GM19238 (cell line): ENCODE measurements at regions not wholly inside any gene's neighbourhood (a gene's known extent, or its start where the extent isn't known, plus 50 kb on each side); places are given as distances from the start of the nearest gene placed in this dataset.
"Not testable (repeated sequence)": the region's sequence is repeated elsewhere in the genome, so short reads cannot be mapped to it uniquely, and the experiment has no call there.

Experiments used
- DNase-seq: peaks from one replicate; pipeline ENCODE4 v3.0.0; 2011; ENCODE audit warnings: low spot score; ENCODE audit not compliant: insufficient read length

DNA sequence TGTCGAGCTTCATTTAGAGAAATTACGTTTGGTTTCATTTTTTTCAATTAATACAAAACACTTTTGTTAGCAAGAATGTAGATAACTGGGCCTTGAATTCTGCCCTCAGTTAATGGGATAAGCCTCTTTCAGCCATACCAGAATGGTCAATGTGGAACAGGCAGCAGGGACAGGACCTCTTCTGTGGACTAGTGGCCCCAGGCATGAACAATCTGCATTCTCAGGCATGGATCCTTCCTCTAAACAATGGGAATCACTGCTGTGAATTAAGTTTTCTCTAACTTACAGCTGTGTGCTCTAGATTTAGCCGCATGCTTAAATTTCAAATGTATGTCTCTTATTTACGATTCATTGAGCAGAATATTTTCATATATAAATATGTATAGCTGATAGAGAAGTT is 237.7 kb upstream of the PRKCQ start:
- DNase-seq = no peak

DNA sequence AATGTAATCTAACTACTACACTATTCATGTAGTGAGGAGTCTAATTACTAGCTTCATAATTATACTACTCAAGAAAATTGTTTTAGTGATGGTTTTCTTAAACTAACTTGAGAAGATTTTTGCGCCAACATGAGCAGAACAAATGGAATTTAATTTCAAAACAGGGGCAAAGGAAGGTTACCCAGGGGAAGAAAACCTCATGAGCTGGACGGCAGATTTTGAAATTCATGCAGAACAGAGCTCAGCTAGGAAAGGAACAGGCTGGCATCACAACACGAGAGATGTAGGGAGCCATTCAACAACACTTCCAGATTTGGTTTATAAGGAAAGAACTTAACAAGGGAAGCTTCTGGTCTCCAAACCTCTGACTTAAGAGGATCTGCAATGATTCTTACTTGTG is 235.3 kb upstream of the PRKCQ start:
- DNase-seq = no peak

GRCh38 chr10:6813856-6814255 is 233.8 kb upstream of the PRKCQ start:
- DNase-seq = no peak

DNA sequence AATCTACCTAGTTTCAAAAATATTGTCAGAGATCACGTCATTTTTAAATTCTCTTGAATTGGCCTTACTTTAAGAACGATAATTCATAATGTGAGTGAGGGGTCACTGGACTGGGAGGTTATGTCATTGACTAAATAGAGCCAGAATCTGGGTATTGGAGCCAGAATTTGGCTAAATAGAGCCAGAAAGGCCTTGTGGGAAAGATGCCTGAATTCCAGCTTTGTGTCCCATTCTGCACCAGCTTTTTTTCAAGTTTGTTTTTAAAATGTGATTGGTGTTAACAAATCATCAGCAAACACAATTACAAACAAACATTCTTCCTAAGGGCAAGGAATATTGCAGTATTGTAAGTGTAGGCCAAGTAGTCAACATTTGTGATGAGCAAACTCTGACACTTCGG is 233.2 kb upstream of the PRKCQ start:
- no peak for DNase-seq

DNA sequence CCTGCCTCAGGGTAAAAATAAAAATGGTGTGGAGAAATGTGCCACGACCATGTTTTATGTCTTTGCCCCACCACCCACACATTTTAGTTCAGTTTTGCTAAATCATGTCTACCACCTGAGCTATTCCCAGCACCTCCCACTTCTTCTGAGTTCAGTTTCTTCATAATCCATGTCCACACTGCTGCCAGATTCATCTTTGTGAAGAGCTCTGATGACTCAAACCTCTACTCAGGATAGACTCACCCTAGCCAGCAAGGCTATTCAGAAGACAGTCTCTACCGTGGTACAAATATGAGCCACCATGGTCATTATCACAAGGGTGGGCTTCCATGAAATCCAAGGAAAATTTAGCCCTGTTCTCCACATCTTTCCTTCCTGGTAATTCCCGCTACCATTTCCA is 231.1 kb upstream of the PRKCQ start:
- no peak for DNase-seq

DNA sequence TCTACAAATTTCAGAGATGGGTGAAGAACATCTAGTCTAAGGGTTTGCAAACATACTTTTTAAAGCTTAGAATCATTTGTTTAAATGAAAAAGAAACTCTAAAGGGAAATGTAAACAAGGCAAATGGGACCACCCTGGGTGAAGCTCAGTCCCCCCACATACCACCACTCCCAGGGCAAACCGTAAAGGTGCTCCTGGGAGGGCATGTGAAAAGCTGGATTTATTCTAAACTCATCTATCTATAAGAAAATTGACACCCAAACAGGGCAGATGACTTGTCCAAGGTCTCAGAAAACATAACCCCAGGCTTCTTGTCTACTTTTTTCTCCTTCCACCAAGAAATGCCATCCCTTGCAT is 223.3 kb upstream of the PRKCQ start:
- no peak for DNase-seq

- DNase-seq = no peak
These were observed 222.8 kb upstream of the PRKCQ start for GRCh38 chr10:6802759-6803426.

DNA sequence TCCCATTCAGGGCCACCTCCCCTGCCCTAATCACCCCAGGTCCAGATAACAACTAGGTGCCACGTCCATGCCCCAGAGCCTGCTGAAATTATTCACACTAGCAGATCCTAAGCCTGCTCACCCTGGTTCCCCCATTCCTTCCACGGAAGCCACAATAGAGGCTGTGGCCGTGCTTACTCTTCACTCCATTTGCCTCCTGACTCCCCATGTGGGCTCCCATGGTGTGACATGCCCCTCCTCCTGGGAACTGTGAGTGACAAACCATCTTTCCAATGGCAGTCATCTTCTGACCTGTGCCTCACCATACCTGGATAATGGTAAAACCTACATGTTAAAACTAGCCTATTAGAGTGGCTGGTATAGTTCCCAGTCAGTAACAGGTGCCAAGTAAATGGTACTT is 216.2 kb upstream of the PRKCQ start:
- DNase-seq = no peak

- no peak for DNase-seq
These were observed 215.5 kb upstream of the PRKCQ start for GRCh38 chr10:6795541-6795940.

DNA sequence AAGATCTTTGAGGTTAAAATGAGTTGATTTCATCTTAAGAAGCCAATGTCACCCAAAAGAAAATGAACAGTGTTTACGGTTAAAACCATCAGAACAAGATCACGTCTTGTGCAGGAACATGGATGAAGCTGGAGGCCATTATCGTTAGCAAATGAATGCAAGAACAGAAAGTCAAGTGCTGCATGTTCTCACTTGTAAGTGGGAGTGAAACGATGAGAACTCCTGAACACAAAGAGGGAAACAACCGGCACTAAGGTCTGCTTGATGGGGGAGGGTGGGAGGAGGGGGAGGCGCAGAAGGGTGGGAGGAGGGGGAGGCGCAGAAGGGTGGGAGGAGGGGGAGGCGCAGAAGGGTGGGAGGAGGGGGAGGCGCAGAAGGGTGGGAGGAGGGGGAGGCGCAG is 214.8 kb upstream of the PRKCQ start:
- DNase-seq = not testable (repeated sequence)

- DNase-seq = no peak
These were observed 214.4 kb upstream of the PRKCQ start for GRCh38 chr10:6794441-6794840.

DNA sequence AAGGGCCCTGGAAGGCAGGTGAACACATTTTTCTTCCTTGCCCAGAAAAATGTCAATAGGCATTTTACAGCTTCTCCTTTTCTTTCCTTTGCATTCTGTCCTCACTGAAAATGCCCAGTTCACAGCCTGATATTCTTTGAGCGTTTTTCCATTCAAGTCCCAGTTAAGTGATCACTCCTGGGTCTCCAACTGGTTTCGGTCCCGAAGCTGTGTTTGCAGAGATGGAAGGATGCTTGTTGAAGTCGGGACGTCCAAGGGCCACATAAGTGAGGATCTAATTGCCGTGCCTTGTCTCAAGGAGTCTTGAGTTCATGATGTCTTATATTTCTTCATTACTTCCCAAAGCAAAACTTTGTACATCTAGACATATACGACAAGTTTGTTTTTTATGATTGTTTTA is 208.7 kb upstream of the PRKCQ start:
- DNase-seq = no peak

GRCh38 chr10:6788231-6788630 is 208.2 kb upstream of the PRKCQ start:
- DNase-seq = no peak

- no peak for DNase-seq
These were observed 207.6 kb upstream of the PRKCQ start for GRCh38 chr10:6787718-6788117.

GRCh38 chr10:6787091-6787490 is 207.0 kb upstream of the PRKCQ start:
- DNase-seq = no peak

GRCh38 chr10:6786579-6787031 is 206.5 kb upstream of the PRKCQ start:
- DNase-seq = no peak

DNA sequence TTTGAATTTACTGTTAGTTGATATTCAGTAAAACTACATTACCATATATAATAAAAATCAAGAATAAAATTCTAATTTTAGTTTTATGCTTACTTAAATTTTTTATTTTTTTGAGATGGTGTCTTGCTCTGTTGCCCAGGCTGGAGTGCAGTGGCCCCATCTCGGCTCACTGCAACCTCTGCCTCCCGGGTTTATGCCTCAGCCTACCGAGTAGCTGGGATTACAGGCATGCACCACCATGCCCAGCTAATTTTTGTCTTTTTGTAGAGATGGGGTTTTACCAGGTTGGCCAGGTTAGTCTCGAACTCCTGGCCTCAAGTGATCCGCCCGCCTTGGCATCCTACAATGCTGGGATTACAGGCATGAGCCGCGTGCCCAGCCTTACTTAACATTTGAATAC is 204.4 kb upstream of the PRKCQ start:
- not testable (repeated sequence) for DNase-seq

DNA sequence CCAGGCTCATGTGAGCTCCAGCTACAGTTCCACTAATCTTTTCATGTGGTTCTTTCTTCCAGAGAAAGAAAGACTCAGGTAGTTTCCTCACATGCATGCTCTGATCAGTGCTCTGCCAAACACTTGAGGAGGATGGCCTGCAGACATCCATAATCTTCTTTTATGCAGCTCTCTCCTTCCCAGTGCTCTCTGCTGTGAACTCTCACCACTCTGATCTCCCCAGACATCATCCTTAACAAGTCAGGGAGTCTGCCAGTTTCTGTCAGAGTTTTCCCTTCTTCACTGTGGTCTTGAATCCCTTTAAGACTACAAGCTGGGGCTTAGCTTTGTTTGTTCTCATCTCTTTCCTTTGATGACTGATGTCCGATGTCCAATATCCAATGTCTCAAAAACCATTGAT is 203.4 kb upstream of the PRKCQ start:
- no peak for DNase-seq

DNA sequence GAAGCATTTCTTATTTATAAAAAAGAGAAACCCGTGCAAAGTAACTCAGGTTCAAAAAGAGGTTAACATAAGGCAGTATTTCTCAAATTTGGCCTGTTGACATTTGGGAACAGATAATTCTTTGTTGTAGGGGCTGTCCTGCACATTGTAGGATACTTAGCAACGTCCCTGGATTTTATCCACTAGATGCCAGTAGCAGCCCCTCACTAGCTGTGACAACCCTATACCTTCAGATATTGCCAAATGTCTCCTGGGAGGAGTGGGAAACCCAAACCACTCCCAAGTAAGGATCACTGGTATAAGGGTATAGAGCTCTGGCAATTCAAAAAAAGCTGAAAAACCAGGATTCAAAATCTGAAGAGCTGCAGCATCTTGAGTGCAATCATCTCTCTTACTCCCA is 202.3 kb upstream of the PRKCQ start:
- no peak for DNase-seq

GRCh38 chr10:6781133-6781770 is 201.2 kb upstream of the PRKCQ start:
- no peak for DNase-seq

- no peak for DNase-seq
These were observed 200.1 kb upstream of the PRKCQ start for GRCh38 chr10:6780008-6780677.

GRCh38 chr10:6778992-6779701 is 199.1 kb upstream of the PRKCQ start:
- DNase-seq = no peak
